GM12872 (cell line): ENCODE measurements at regions not wholly inside any gene's neighbourhood (a gene's known extent, or its start where the extent isn't known, plus 50 kb on each side); places are given as distances from the start of the nearest gene placed in this dataset.

Experiments used
- TF ChIP-seq, protein P1 (sequence below): IDR thresholded peaks from 3 replicates; pipeline ENCODE4 v1.5.1; 2011; ENCODE audit warnings: low read depth, mild to moderate bottlenecking, low read length, moderate library complexity; ENCODE audit not compliant: insufficient read depth

DNA sequence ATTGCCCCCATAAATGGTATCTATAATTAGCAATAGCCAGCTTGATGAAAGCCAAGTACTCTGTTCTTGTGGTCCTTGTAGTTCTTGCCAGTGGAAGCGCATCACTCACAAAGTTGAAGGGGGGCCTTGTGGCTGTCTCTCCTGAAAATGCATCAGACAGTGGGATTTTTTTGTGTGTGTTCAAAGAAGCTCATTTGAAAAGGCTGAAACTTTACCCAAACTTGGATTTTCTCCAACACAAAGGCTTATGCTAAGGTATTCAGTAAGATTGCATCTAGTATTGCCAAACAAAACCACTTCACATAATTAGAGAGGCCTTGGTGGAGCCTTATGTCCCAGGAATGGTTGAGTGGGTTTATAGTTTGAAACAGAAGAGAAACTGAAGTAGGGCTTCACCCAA, 216.7 kb upstream of the TMTC1 start:
- TF ChIP-seq, protein P1, sequence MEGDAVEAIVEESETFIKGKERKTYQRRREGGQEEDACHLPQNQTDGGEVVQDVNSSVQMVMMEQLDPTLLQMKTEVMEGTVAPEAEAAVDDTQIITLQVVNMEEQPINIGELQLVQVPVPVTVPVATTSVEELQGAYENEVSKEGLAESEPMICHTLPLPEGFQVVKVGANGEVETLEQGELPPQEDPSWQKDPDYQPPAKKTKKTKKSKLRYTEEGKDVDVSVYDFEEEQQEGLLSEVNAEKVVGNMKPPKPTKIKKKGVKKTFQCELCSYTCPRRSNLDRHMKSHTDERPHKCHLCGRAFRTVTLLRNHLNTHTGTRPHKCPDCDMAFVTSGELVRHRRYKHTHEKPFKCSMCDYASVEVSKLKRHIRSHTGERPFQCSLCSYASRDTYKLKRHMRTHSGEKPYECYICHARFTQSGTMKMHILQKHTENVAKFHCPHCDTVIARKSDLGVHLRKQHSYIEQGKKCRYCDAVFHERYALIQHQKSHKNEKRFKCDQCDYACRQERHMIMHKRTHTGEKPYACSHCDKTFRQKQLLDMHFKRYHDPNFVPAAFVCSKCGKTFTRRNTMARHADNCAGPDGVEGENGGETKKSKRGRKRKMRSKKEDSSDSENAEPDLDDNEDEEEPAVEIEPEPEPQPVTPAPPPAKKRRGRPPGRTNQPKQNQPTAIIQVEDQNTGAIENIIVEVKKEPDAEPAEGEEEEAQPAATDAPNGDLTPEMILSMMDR: no peak

DNA sequence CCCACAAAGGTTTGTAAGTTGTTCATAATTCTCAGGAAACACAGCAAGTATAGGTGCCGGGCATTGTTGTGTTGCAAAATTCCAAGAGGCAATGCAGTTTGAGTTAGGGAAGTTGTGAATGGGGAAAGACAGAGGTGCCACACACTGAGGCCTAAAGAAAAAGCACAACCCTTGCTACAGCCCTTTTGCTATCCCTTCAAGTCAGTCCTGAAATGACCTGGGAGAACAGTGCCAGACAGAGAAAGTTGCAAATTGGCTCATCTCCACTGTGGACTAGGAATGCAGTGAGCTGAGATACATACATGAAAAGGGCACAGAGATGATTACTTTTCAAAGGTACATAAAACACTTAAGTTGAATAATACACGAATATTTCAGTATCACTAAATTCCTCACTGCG, 213.3 kb upstream of the TMTC1 start:
- TF ChIP-seq, protein P1: no peak

DNA sequence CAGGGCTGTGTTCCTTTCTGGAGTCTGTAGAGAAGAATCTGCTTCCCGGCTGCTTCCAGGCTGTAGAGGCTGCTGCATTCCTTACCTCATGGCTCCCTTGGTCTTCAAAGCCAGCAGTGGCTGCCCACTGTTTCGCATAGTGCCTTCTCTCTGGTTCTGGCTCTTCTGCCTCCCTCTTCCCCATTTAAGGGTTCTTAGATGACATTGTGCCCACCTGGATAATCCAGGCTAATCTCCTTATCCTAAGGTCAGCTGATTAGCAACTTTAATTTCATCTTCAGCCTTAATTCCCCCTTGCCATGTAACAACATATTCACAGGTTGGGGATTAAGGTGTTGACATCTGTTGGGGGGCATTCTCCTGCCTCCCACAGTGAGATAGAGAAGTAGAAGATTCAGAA, 208.6 kb upstream of the TMTC1 start:
- TF ChIP-seq, protein P1: no peak

DNA sequence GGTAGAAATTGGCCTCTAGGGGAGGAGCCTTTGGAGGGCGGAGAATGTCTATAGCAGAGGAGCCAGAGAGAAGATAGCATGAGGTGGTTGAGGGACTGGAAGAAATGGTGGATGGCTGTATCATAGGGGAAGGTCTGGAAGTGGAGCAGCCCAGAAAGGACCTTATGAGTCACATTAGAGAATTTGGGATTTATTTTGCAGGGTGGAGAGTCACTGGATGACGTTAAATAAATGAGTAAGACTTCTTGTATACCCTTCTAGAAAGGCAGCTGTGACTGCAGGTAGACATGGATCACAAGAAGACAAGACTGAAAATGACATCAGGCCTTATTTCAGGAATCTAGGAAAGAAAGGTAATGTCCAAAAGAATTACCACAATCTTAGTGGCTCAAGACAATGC, 208.2 kb upstream of the TMTC1 start:
- TF ChIP-seq, protein P1: no peak

DNA sequence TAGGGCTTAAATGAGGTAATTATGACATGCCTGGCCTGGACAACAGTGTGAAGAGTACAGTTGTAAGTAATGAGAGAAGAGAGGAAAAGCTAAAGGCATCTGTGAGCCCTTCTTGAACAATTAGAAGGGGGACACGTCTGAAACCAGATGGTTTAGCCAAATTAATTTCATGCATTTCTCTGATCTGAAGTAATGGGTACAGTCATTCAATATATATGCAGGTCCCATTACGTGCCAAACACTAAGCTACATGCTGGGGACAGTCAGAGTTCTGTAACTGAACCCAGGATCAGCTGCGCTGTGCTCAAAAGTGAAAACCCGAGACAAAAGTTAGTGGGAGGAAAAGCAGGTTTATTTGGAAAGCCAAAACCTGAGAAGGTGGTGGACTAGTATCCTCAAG, 207.2 kb upstream of the TMTC1 start:
- TF ChIP-seq, protein P1: no peak

DNA sequence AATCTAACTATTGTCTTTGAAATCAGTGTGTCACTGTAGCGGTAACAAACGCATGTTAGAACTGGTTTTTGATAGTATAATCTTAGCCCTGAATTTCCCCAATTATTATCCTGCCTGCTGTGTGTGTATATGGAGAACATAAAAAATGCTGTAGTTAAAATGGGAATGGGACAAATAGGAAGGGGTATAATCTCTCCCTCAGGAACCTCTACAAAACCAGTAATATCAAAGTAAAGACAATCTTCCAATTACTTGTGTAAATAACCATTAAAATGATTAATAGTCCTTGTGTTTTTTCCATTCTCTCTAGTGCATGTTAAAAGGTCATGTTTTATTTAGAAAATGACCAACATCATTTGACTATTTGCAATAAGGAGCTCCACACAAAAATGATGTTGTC, 200.1 kb upstream of the TMTC1 start:
- TF ChIP-seq, protein P1: no peak

DNA sequence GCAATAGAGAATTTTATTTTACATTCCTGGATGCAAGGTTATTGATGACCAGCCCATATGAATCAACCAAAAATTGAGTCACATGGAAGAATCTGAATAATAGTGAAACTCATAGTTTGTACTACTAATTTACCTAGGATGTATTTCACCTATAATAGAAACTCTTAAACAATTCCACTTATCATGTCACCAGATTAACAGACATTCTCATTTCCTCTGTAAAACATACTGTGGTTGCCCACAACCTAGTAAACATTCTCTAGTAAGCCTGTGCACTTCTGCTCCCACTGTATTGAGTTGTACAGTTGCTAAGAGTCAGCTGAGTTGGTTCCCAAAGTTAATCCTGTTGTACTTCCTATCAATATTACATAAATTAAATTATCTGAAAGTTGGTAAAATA, 196.6 kb upstream of the TMTC1 start:
- TF ChIP-seq, protein P1: no peak

DNA sequence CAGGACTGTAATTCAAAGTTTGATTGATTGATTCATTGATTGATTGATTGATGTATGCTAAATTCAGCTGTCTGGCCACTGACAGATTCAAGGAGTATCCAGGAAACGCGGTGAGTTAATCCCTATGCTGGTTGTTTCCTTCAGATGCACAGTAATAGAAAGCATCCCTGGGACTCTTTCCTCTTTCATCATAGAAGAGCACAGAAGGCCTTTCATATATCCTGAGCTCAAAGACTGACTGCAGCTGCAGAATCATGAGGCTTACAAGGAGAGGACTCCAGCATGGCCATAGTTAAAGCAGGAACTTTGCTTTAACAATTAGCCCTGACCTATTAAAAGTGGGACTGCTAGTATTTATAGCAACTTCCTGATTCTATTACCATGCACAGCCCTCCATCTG, 187.7 kb upstream of the TMTC1 start:
- TF ChIP-seq, protein P1: no peak
